ENCODE measurements at regions not wholly inside any gene's neighbourhood (a gene's known extent, or its start where the extent isn't known, plus 50 kb on each side); places are given as distances from the start of the nearest gene placed in this dataset.
"Not testable (repeated sequence)": the region's sequence is repeated elsewhere in the genome, so short reads cannot be mapped to it uniquely, and the experiment has no call there.

- in situ Hi-C loops (cut with HindIII; ENCODE audit: low pct_ligation_motif_present, low pct_unique_long_range_greater_than_20kb, low sequenced_read_pairs), result no loop called here
Observed at GRCh38 chr5:36536616-36537005, 69.8 kb upstream of the SLC1A3 start.

GRCh38 chr5:36537724-36538123 lies 68.7 kb upstream of the SLC1A3 start:
- DNase-seq, result no peak
- in situ Hi-C loops (cut with HindIII; ENCODE audit: low pct_ligation_motif_present, low pct_unique_long_range_greater_than_20kb, low sequenced_read_pairs), result no loop called here

More at GRCh38 chr5:36536616-36537005, 69.8 kb upstream of the SLC1A3 start:
- no peak for DNase-seq

- DNase-seq, result no peak
- in situ Hi-C loops (cut with HindIII; ENCODE audit: low pct_ligation_motif_present, low pct_unique_long_range_greater_than_20kb, low sequenced_read_pairs), result no loop called here
Observed at GRCh38 chr5:36552651-36553393, 53.6 kb upstream of the SLC1A3 start.

GRCh38 chr5:36555035-36555434 lies 51.4 kb upstream of the SLC1A3 start:
- in situ Hi-C loops (cut with HindIII; ENCODE audit: low pct_ligation_motif_present, low pct_unique_long_range_greater_than_20kb, low sequenced_read_pairs), result not testable (repeated sequence)

More at GRCh38 chr5:36555035-36555434, 51.4 kb upstream of the SLC1A3 start:
- not testable (repeated sequence) for DNase-seq

All from ACHN (cell line).